GM12878 (cell line): ENCODE measurements at regions not wholly inside any gene's neighbourhood (a gene's known extent, or its start where the extent isn't known, plus 50 kb on each side); places are given as distances from the start of the nearest gene placed in this dataset.

Source experiments
- EZH2 ChIP-seq: IDR thresholded peaks from 2 replicates; pipeline ENCODE4 v1.6.1; 2012; ENCODE audit warnings: low read depth, mild to moderate bottlenecking, control low read depth, inconsistent platforms, low read length, borderline replicate concordance; ENCODE audit not compliant: control insufficient read depth
- GABPA ChIP-seq: IDR thresholded peaks from 2 replicates; pipeline ENCODE4 v1.6.1; 2014; ENCODE audit warnings: antibody characterized with exemption, low read depth, mild to moderate bottlenecking, inconsistent platforms
- POLR2A ChIP-seq: IDR thresholded peaks from 2 replicates; pipeline ENCODE4 v1.6.1; 2011; ENCODE audit warnings: low read depth, mild to moderate bottlenecking, low read length
- RAD51 ChIP-seq: fragments of 450-650 bp; IDR thresholded peaks from 2 replicates; pipeline ENCODE4 v1.6.1; 2016; ENCODE audit warnings: moderate library complexity, mild to moderate bottlenecking, inconsistent platforms
- SP1 ChIP-seq: IDR thresholded peaks from one replicate; pipeline ENCODE4 v1.6.1; 2011; ENCODE audit warnings: low read depth, low read length
- TAF1 ChIP-seq: IDR thresholded peaks from 2 replicates; pipeline ENCODE4 v1.6.1; 2011; ENCODE audit warnings: mild to moderate bottlenecking, low read depth, low read length, borderline replicate concordance
- TCF12 ChIP-seq: IDR thresholded peaks from 2 replicates; pipeline ENCODE4 v1.6.1; 2011; ENCODE audit warnings: low read depth, mild to moderate bottlenecking, low read length
- YY1 ChIP-seq: IDR thresholded peaks from 2 replicates; pipeline ENCODE4 v1.6.1; 2011; ENCODE audit warnings: low read depth, mild to moderate bottlenecking, low read length
- ZSCAN29 ChIP-seq: fragments of 450-650 bp; IDR thresholded peaks from 2 replicates; pipeline ENCODE4 v1.6.1; 2017; ENCODE audit warnings: mild to moderate bottlenecking, moderate library complexity
- TF ChIP-seq, protein P1 (sequence below): fragments of 450-650 bp; IDR thresholded peaks from 2 replicates; pipeline ENCODE4 v1.6.1; 2017; ENCODE audit warnings: antibody characterized with exemption, mild to moderate bottlenecking, moderate library complexity
- TF ChIP-seq, protein P2 (sequence below), 3 experiments: IDR thresholded peaks in 2 of 3; conservative IDR thresholded peaks in 1 of 3; 2 replicates each; pipeline ENCODE4 v1.5.1; 2011; ENCODE audit warnings: low read depth in 3 of 3, low read length in 3 of 3, mild to moderate bottlenecking in 3 of 3, control low read depth in 2 of 3, moderate library complexity in 2 of 3, inconsistent platforms in 1 of 3, mixed read lengths in 1 of 3; ENCODE audit not compliant: control insufficient read depth in 2 of 3, insufficient read depth in 1 of 3; ENCODE audit errors: extremely low read depth in 1 of 3
- TF ChIP-seq, protein P3 (sequence below): fragments of 150-350 bp; IDR thresholded peaks from 2 replicates; pipeline ENCODE4 v1.6.1; 2016; ENCODE audit warnings: low read depth, low read length
- TF ChIP-seq, protein P4 (sequence below): fragments of 450-650 bp; IDR thresholded peaks from 2 replicates; pipeline ENCODE4 v1.6.1; 2017; ENCODE audit warnings: mild to moderate bottlenecking
- TF ChIP-seq, protein P5 (sequence below): IDR thresholded peaks from 2 replicates; pipeline ENCODE4 v1.6.1; 2011; ENCODE audit warnings: low read depth, mild to moderate bottlenecking, low read length, moderate library complexity, borderline replicate concordance; ENCODE audit errors: extremely low read depth

DNA sequence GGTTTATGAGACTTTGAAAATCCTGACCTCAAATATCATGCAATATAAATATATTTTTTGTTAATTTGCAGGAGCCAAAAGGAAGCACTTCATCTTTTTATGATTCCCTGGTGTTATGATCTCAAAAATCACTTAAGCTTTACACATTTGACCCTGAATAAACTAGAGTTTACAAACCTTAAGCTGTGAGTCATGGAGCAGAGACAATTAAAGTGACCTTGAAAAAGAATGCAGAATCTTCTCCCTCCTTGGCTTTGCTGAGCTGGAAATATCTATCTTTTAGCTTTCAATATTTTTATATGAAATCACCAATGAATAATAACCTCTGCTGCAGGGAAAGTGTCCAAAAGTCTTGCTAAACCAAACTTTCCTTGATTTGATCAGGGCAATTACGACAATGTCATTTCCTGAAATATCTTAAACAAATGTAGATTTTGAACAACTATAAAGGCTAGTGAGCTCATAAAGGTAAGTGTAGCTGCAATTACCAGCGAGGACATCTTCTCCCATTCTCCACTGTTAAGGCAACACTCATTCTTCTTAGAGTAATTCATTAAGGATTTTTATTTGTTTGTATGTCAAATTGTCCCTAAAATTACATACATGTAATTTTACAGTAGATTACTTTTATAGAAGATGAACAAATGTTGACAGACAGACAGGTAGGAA lies 747.0 kb upstream of the LUZP2 start:
- no peak for TF ChIP-seq TCF12
- TF ChIP-seq, protein P1, sequence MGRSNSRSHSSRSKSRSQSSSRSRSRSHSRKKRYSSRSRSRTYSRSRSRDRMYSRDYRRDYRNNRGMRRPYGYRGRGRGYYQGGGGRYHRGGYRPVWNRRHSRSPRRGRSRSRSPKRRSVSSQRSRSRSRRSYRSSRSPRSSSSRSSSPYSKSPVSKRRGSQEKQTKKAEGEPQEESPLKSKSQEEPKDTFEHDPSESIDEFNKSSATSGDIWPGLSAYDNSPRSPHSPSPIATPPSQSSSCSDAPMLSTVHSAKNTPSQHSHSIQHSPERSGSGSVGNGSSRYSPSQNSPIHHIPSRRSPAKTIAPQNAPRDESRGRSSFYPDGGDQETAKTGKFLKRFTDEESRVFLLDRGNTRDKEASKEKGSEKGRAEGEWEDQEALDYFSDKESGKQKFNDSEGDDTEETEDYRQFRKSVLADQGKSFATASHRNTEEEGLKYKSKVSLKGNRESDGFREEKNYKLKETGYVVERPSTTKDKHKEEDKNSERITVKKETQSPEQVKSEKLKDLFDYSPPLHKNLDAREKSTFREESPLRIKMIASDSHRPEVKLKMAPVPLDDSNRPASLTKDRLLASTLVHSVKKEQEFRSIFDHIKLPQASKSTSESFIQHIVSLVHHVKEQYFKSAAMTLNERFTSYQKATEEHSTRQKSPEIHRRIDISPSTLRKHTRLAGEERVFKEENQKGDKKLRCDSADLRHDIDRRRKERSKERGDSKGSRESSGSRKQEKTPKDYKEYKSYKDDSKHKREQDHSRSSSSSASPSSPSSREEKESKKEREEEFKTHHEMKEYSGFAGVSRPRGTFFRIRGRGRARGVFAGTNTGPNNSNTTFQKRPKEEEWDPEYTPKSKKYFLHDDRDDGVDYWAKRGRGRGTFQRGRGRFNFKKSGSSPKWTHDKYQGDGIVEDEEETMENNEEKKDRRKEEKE, result no peak
- TF ChIP-seq, protein P2, sequence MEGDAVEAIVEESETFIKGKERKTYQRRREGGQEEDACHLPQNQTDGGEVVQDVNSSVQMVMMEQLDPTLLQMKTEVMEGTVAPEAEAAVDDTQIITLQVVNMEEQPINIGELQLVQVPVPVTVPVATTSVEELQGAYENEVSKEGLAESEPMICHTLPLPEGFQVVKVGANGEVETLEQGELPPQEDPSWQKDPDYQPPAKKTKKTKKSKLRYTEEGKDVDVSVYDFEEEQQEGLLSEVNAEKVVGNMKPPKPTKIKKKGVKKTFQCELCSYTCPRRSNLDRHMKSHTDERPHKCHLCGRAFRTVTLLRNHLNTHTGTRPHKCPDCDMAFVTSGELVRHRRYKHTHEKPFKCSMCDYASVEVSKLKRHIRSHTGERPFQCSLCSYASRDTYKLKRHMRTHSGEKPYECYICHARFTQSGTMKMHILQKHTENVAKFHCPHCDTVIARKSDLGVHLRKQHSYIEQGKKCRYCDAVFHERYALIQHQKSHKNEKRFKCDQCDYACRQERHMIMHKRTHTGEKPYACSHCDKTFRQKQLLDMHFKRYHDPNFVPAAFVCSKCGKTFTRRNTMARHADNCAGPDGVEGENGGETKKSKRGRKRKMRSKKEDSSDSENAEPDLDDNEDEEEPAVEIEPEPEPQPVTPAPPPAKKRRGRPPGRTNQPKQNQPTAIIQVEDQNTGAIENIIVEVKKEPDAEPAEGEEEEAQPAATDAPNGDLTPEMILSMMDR (IDR thresholded peaks at IDR 0.05 in 2 of 3, conservative IDR thresholded peaks at IDR 0.05 in 1 of 3; ENCODE audit: control insufficient read depth in 2 of 3, extremely low read depth in 1 of 3, insufficient read depth in 1 of 3, low read depth in 3 of 3, low read length in 3 of 3), result no peak
- TF ChIP-seq ZSCAN29, result no peak
- TF ChIP-seq POLR2A, result no peak
- TF ChIP-seq RAD51, result no peak
- no peak for TF ChIP-seq SP1
- TF ChIP-seq YY1, result no peak
- TF ChIP-seq, protein P3, sequence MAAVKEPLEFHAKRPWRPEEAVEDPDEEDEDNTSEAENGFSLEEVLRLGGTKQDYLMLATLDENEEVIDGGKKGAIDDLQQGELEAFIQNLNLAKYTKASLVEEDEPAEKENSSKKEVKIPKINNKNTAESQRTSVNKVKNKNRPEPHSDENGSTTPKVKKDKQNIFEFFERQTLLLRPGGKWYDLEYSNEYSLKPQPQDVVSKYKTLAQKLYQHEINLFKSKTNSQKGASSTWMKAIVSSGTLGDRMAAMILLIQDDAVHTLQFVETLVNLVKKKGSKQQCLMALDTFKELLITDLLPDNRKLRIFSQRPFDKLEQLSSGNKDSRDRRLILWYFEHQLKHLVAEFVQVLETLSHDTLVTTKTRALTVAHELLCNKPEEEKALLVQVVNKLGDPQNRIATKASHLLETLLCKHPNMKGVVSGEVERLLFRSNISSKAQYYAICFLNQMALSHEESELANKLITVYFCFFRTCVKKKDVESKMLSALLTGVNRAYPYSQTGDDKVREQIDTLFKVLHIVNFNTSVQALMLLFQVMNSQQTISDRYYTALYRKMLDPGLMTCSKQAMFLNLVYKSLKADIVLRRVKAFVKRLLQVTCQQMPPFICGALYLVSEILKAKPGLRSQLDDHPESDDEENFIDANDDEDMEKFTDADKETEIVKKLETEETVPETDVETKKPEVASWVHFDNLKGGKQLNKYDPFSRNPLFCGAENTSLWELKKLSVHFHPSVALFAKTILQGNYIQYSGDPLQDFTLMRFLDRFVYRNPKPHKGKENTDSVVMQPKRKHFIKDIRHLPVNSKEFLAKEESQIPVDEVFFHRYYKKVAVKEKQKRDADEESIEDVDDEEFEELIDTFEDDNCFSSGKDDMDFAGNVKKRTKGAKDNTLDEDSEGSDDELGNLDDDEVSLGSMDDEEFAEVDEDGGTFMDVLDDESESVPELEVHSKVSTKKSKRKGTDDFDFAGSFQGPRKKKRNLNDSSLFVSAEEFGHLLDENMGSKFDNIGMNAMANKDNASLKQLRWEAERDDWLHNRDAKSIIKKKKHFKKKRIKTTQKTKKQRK, result no peak
- no peak for TF ChIP-seq EZH2
- no peak for TF ChIP-seq TAF1
- TF ChIP-seq, protein P4, sequence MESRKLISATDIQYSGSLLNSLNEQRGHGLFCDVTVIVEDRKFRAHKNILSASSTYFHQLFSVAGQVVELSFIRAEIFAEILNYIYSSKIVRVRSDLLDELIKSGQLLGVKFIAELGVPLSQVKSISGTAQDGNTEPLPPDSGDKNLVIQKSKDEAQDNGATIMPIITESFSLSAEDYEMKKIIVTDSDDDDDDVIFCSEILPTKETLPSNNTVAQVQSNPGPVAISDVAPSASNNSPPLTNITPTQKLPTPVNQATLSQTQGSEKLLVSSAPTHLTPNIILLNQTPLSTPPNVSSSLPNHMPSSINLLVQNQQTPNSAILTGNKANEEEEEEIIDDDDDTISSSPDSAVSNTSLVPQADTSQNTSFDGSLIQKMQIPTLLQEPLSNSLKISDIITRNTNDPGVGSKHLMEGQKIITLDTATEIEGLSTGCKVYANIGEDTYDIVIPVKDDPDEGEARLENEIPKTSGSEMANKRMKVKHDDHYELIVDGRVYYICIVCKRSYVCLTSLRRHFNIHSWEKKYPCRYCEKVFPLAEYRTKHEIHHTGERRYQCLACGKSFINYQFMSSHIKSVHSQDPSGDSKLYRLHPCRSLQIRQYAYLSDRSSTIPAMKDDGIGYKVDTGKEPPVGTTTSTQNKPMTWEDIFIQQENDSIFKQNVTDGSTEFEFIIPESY, result no peak
- TF ChIP-seq GABPA, result no peak
- TF ChIP-seq, protein P5, sequence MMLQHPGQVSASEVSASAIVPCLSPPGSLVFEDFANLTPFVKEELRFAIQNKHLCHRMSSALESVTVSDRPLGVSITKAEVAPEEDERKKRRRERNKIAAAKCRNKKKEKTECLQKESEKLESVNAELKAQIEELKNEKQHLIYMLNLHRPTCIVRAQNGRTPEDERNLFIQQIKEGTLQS, result no peak
